H1 (cell line): ENCODE measurements at regions not wholly inside any gene's neighbourhood (a gene's known extent, or its start where the extent isn't known, plus 50 kb on each side); places are given as distances from the start of the nearest gene placed in this dataset.

Experiments used
- CTCF ChIA-PET: fragments of 300-600 bp; sonication (Branson Sonifier 250); formaldehyde crosslinking; loops from one replicate; lab custom pipeline; 2021; ENCODE audit not compliant: partially characterized antibody; lab: Charles Lee
- POLR2A ChIA-PET: fragments of 300-600 bp; sonication (Branson Sonifier 250); formaldehyde crosslinking; loops from one replicate; lab custom pipeline; 2021; ENCODE audit warnings: inconsistent platforms; ENCODE audit not compliant: partially characterized antibody; lab: Charles Lee
- DNase-seq, 2 experiments: peaks; one replicate each; pipeline versions ENCODE4 v3.0.0 to v3.0.0-alpha.2; 2010 to 2022; ENCODE audit warnings: low spot score in 2 of 2, low read depth in 1 of 2, mixed read lengths in 1 of 2
- FAIRE-seq: peaks from 2 replicates; lab custom pipeline; 2011; peaks lifted over from hg19 to GRCh38; lab: Jason Lieb, UNC
- H2AFZ ChIP-seq: 2 replicates; pipeline ENCODE4 v1.8.1; 2012; ENCODE audit warnings: low read length, inconsistent platforms
- H2AK5ac ChIP-seq: 2 replicates; pipeline ENCODE4 v1.6.1; 2013; ENCODE audit warnings: low read depth, low read length
- H2BK120ac ChIP-seq: replicated peaks from 2 replicates; pipeline ENCODE3; 2013; ENCODE audit warnings: low read depth, low read length, inconsistent platforms
- H2BK12ac ChIP-seq: 2 replicates; pipeline ENCODE4 v1.6.1; 2013; ENCODE audit warnings: low read depth, low read length
- H2BK15ac ChIP-seq: 2 replicates; pipeline ENCODE4 v1.6.1; 2013; ENCODE audit warnings: low read length
- H2BK20ac ChIP-seq: 2 replicates; pipeline ENCODE4 v1.6.1; 2013; ENCODE audit warnings: low read length
- H2BK5ac ChIP-seq: 2 replicates; pipeline ENCODE4 v1.6.1; 2013; ENCODE audit warnings: low read depth, low read length
- H3K14ac ChIP-seq: 2 replicates; pipeline ENCODE4 v1.6.1; 2013; ENCODE audit warnings: inconsistent platforms; ENCODE audit not compliant: insufficient read length
- H3K18ac ChIP-seq: 2 replicates; pipeline ENCODE4 v1.6.1; 2013; ENCODE audit warnings: low read length; ENCODE audit errors: extremely low read depth
- H3K23ac ChIP-seq: 2 replicates; pipeline ENCODE4 v1.6.1; 2013; ENCODE audit warnings: inconsistent platforms; ENCODE audit not compliant: insufficient read length
- H3K23me2 ChIP-seq: 2 replicates; pipeline ENCODE4 v1.6.1; 2013; ENCODE audit warnings: low read depth, low read length
- H3K27ac ChIP-seq: 2 replicates; pipeline ENCODE4 v1.6.1; 2011; ENCODE audit warnings: low read depth, low read length, inconsistent platforms
- H3K27me3 ChIP-seq, 4 experiments: replicated peaks in 1 of 4; 1 replicate in 1 of 4; 2 replicates in 3 of 4; pipeline versions ENCODE4 v1.6.1 to v1.8.1; 2011 to 2013; ENCODE audit warnings: low read length in 3 of 4, mild to moderate bottlenecking in 3 of 4, inconsistent platforms in 2 of 4, mixed read lengths in 2 of 4, moderate library complexity in 1 of 4; ENCODE audit not compliant: control insufficient read depth in 3 of 4, insufficient read depth in 3 of 4; ENCODE audit errors: extremely low read depth in 1 of 4
- H3K36me3 ChIP-seq, 4 experiments: 2 replicates each; pipeline versions ENCODE4 v1.6.1 to v1.8.1; 2011 to 2013; ENCODE audit warnings: mild to moderate bottlenecking in 4 of 4, low read length in 3 of 4, moderate library complexity in 2 of 4, control low read depth in 1 of 4, inconsistent platforms in 1 of 4; ENCODE audit not compliant: insufficient read depth in 4 of 4, control insufficient read depth in 2 of 4
- H3K4ac ChIP-seq: replicated peaks from 2 replicates; pipeline ENCODE3; 2013; ENCODE audit warnings: low read length, low read depth, mixed read lengths, inconsistent platforms; ENCODE audit not compliant: insufficient read length
- H3K4me1 ChIP-seq, 4 experiments: replicated peaks in 1 of 4; 1 replicate in 1 of 4; 2 replicates in 3 of 4; pipeline versions ENCODE4 v1.6.1 to v1.8.1; 2011 to 2013; ENCODE audit warnings: low read length in 3 of 4, inconsistent platforms in 2 of 4, mixed read lengths in 1 of 4; ENCODE audit not compliant: insufficient read depth in 4 of 4, control insufficient read depth in 3 of 4
- H3K4me2 ChIP-seq, 2 experiments: 2 replicates each; pipeline versions ENCODE4 v1.6.1 to v1.8.1; 2011 to 2013; ENCODE audit warnings: low read depth in 2 of 2, low read length in 2 of 2, control low read depth in 1 of 2, inconsistent platforms in 1 of 2, mild to moderate bottlenecking in 1 of 2; ENCODE audit not compliant: insufficient read depth in 1 of 2
- H3K4me3 ChIP-seq, 4 experiments: fragments of 200-600, 300-600 bp in 1 of 4; sonication (generic), shearing (Covaris generic), sonication (Bioruptor Twin) in 1 of 4; 2 replicates each; pipeline versions ENCODE4 v1.5.1 to v1.8.1; 2011 to 2016; ENCODE audit warnings: low read length in 4 of 4, low read depth in 3 of 4, control low read depth in 2 of 4, inconsistent platforms in 2 of 4, mild to moderate bottlenecking in 2 of 4, mixed read lengths in 1 of 4, moderate library complexity in 1 of 4; ENCODE audit not compliant: insufficient read depth in 2 of 4; ENCODE audit errors: extremely low read depth in 1 of 4
- H3K56ac ChIP-seq: replicated peaks from 2 replicates; pipeline ENCODE3; 2013; ENCODE audit warnings: low read depth, mild to moderate bottlenecking, mixed read lengths, low read length, inconsistent platforms; ENCODE audit not compliant: insufficient read length
- H3K79me1 ChIP-seq: 2 replicates; pipeline ENCODE4 v1.6.1; 2013; ENCODE audit warnings: low read depth, low read length, control low read depth
- H3K79me2 ChIP-seq, 2 experiments: 2 replicates each; pipeline versions ENCODE4 v1.6.1 to v1.8.1; 2012 to 2013; ENCODE audit warnings: low read length in 2 of 2, mild to moderate bottlenecking in 2 of 2, inconsistent platforms in 1 of 2; ENCODE audit not compliant: insufficient read depth in 2 of 2, control insufficient read depth in 1 of 2
- H3K9ac ChIP-seq, 4 experiments: replicated peaks in 1 of 4; 1 replicate in 1 of 4; 2 replicates in 3 of 4; pipeline versions ENCODE4 v1.6.1 to v1.8.1; 2011 to 2013; ENCODE audit warnings: low read depth in 3 of 4, low read length in 3 of 4, control low read depth in 2 of 4, mild to moderate bottlenecking in 2 of 4, moderate library complexity in 2 of 4, inconsistent platforms in 1 of 4; ENCODE audit errors: extremely low read depth in 1 of 4
- H3K9me3 ChIP-seq, 2 experiments: 2 replicates each; pipeline versions ENCODE4 v1.6.1 to v1.8.1; 2012 to 2013; ENCODE audit warnings: mild to moderate bottlenecking in 2 of 2, moderate library complexity in 2 of 2, control low read depth in 1 of 2, inconsistent platforms in 1 of 2, low read depth in 1 of 2, low read length in 1 of 2, mixed read lengths in 1 of 2; ENCODE audit not compliant: insufficient read depth in 2 of 2
- H4K20me1 ChIP-seq, 2 experiments: replicated peaks in 1 of 2; 2 replicates each; pipeline versions ENCODE3 to v1.8.1; 2011 to 2013; ENCODE audit warnings: inconsistent platforms in 2 of 2, low read length in 2 of 2, mild to moderate bottlenecking in 1 of 2; ENCODE audit not compliant: insufficient read depth in 2 of 2, control insufficient read depth in 1 of 2
- H4K5ac ChIP-seq: 2 replicates; pipeline ENCODE4 v1.6.1; 2013; ENCODE audit warnings: low read length, low read depth, mixed read lengths, inconsistent platforms; ENCODE audit not compliant: insufficient read length
- H4K8ac ChIP-seq: 2 replicates; pipeline ENCODE4 v1.8.0; 2013; ENCODE audit warnings: mild to moderate bottlenecking, moderate library complexity, low read length, inconsistent platforms; ENCODE audit not compliant: insufficient read depth; ENCODE audit errors: extremely low read depth
- H4K91ac ChIP-seq: replicated peaks from 2 replicates; pipeline ENCODE3; 2013; ENCODE audit warnings: low read length, mixed read lengths, inconsistent platforms; ENCODE audit not compliant: insufficient read length
- BACH1 ChIP-seq: IDR thresholded peaks from 2 replicates; pipeline ENCODE4 v1.6.1; 2012; ENCODE audit warnings: low read length, improper control_type of control experiment
- BCL11A ChIP-seq, 2 experiments: IDR thresholded peaks; one replicate each; pipeline ENCODE4 v1.6.1; 2011; ENCODE audit warnings: low read depth in 2 of 2, low read length in 2 of 2, mild to moderate bottlenecking in 2 of 2
- KDM1A ChIP-seq: fragments of 200-600, 300-600 bp; sonication (generic); IDR thresholded peaks from 2 replicates; pipeline ENCODE4 v1.7.1; 2016; ENCODE audit warnings: mild to moderate bottlenecking, low read length, borderline replicate concordance
- TAF1 ChIP-seq: IDR thresholded peaks from 2 replicates; pipeline ENCODE4 v1.6.1; 2011; ENCODE audit warnings: mild to moderate bottlenecking, low read depth, low read length
- ZNF274 ChIP-seq: IDR thresholded peaks from 2 replicates; pipeline ENCODE4 v1.7.0; 2012; ENCODE audit warnings: low read length, borderline replicate concordance; ENCODE audit errors: extremely low read depth

DNA sequence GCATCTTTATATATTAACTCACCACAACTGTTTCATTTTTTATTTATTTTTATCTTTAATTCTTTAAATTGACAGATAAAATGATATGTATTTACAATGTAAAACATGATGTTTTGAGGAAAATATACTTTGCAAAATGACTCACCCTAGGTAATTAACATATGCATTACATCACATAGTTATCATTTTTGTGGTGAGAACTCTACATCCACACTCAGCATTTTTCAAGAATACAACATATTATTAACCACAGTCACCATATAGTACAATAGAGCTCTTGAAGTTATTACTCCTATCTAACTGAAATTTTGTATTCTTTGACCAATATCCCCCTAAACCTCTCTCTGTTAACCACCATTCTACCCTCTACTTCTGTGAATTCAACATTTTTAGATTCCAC, 194.7 kb upstream of the KIF2B start:
- H3K27me3 ChIP-seq: no peaks in the 10 kb centered on the region
- H3K14ac ChIP-seq: no peak overlapping the region
- TF ChIP-seq ZNF274: no peak
- TF ChIP-seq KDM1A: no peak
- no peak for TF ChIP-seq BCL11A (IDR thresholded peaks at IDR 0.05; ENCODE audit: low read depth in 2 of 2, low read length in 2 of 2)
- TF ChIP-seq TAF1: no peak
- no peak for TF ChIP-seq BACH1
- no peak overlapping the region for H3K4me2 ChIP-seq
- no peak overlapping the region for H4K8ac ChIP-seq
- H4K91ac ChIP-seq: no peak overlapping the region
- CTCF ChIA-PET: no interaction called here
- no peak for FAIRE-seq
- H2BK15ac ChIP-seq: no peak overlapping the region
- no peaks in the 10 kb centered on the region for H4K20me1 ChIP-seq
- H2AK5ac ChIP-seq: no peak overlapping the region
- no peak overlapping the region for H3K23ac ChIP-seq
- H3K23me2 ChIP-seq: no peaks in the 10 kb centered on the region
- POLR2A ChIA-PET: no interaction called here
- no peak overlapping the region for H2BK120ac ChIP-seq
- no peaks in the 10 kb centered on the region for H3K9me3 ChIP-seq
- H3K36me3 ChIP-seq: no peaks in the 10 kb centered on the region
- no peak overlapping the region for H3K9ac ChIP-seq
- DNase-seq: no peak
- H2BK5ac ChIP-seq: no peak overlapping the region
- no peak overlapping the region for H3K4ac ChIP-seq
- H2BK20ac ChIP-seq: no peak overlapping the region
- no peak overlapping the region for H3K56ac ChIP-seq
- no peak overlapping the region for H3K27ac ChIP-seq
- no peaks in the 10 kb centered on the region for H3K79me1 ChIP-seq
- H2BK12ac ChIP-seq: no peak overlapping the region
- H4K5ac ChIP-seq: no peak overlapping the region
- no peak overlapping the region for H3K4me3 ChIP-seq
- peaks cover 5 to 17% (median 11%) of the 10 kb centered on the region in 4 experiments; a peak in 5 of 7 replicates for H3K4me1 ChIP-seq
- H2AFZ ChIP-seq: no peak overlapping the region
- H3K18ac ChIP-seq: no peak overlapping the region
- H3K79me2 ChIP-seq: no peaks in the 10 kb centered on the region
